ENCODE measurements at regions not wholly inside any gene's neighbourhood (a gene's known extent, or its start where the extent isn't known, plus 50 kb on each side); places are given as distances from the start of the nearest gene placed in this dataset.
A peak's percentile ranks its signal among the peaks of the same experiment; 100 is the strongest.
"Not testable (repeated sequence)": the region's sequence is repeated elsewhere in the genome, so short reads cannot be mapped to it uniquely, and the experiment has no call there.

- not testable (repeated sequence) for DNase-seq
Measured at GRCh38 chr1:220412382-220412781, 115.6 kb upstream of the MARK1 start.

GRCh38 chr1:220410611-220411010 is 117.3 kb upstream of the MARK1 start:
- no peak for DNase-seq

GRCh38 chr1:220409771-220410595 is 118.0 kb upstream of the MARK1 start:
- DNase-seq = no peak

- DNase-seq = no peak
Measured at GRCh38 chr1:220407191-220407590, 120.7 kb upstream of the MARK1 start.

- DNase-seq = no peak
Measured at GRCh38 chr1:220398238-220398637, 126.0 kb upstream of the RAB3GAP2 start.

- DNase-seq = no peak
Measured at GRCh38 chr1:220391491-220391890, 119.2 kb upstream of the RAB3GAP2 start.

- DNase-seq = no peak
Measured at GRCh38 chr1:220389634-220390033, 117.4 kb upstream of the RAB3GAP2 start.

GRCh38 chr1:220386494-220387195 is 114.4 kb upstream of the RAB3GAP2 start:
- DNase-seq = no peak

- DNase-seq = no peak
Measured at GRCh38 chr1:220385158-220385557, 112.9 kb upstream of the RAB3GAP2 start.

- DNase-seq = no peak
Measured at GRCh38 chr1:220382994-220383393, 110.7 kb upstream of the RAB3GAP2 start.

- DNase-seq = no peak
Measured at GRCh38 chr1:220380885-220381284, 108.6 kb upstream of the RAB3GAP2 start.

GRCh38 chr1:220378571-220379302 is 106.5 kb upstream of the RAB3GAP2 start:
- no peak for DNase-seq

- no peak for DNase-seq
Measured at GRCh38 chr1:220375715-220376114, 103.5 kb upstream of the RAB3GAP2 start.

- no peak for DNase-seq
Measured at GRCh38 chr1:220374449-220374848, 102.2 kb upstream of the RAB3GAP2 start.

GRCh38 chr1:220372451-220372850 is 100.2 kb upstream of the RAB3GAP2 start:
- DNase-seq = no peak

- DNase-seq = no peak
Measured at GRCh38 chr1:220371324-220371723, 99.1 kb upstream of the RAB3GAP2 start.

- DNase-seq = peak in 1 of 51 donors; percentile 43
Measured at GRCh38 chr1:220370041-220370700, 97.9 kb upstream of the RAB3GAP2 start.

GRCh38 chr1:220369511-220369910 is 97.3 kb upstream of the RAB3GAP2 start:
- no peak for DNase-seq

GRCh38 chr1:220368352-220369265 is 96.4 kb upstream of the RAB3GAP2 start:
- no peak for DNase-seq

- DNase-seq = no peak
Measured at GRCh38 chr1:220367833-220368232, 95.6 kb upstream of the RAB3GAP2 start.

GRCh38 chr1:220366269-220366668 is 94.0 kb upstream of the RAB3GAP2 start:
- DNase-seq = no peak

All from hypothalamus (tissue), 51 donors.